CD1c-positive myeloid dendritic cell (primary cell): ENCODE measurements at regions not wholly inside any gene's neighbourhood (a gene's known extent, or its start where the extent isn't known, plus 50 kb on each side); places are given as distances from the start of the nearest gene placed in this dataset.
"Not testable (repeated sequence)": the region's sequence is repeated elsewhere in the genome, so short reads cannot be mapped to it uniquely, and the experiment has no call there.

Source experiments
- DNase-seq: peaks from one replicate; pipeline ENCODE4 v3.0.0-alpha.2; 2016; ENCODE audit errors: extremely low spot score

GRCh38 chr2:55811048-55811447, 112.5 kb downstream of the EFEMP1 start:
- DNase-seq, result no peak

GRCh38 chr2:55810622-55811020, 113.0 kb downstream of the EFEMP1 start:
- DNase-seq, result no peak

- no peak for DNase-seq
These were observed 113.5 kb downstream of the EFEMP1 start for GRCh38 chr2:55809875-55810621.

- no peak for DNase-seq
These were observed 114.3 kb upstream of the PNPT1 start for GRCh38 chr2:55807900-55808299.

GRCh38 chr2:55805686-55806085, 112.0 kb upstream of the PNPT1 start:
- no peak for DNase-seq

- no peak for DNase-seq
These were observed 110.9 kb upstream of the PNPT1 start for GRCh38 chr2:55804535-55804934.

GRCh38 chr2:55802067-55802466, 108.4 kb upstream of the PNPT1 start:
- DNase-seq, result no peak

- no peak for DNase-seq
These were observed 107.8 kb upstream of the PNPT1 start for GRCh38 chr2:55801436-55801835.

- DNase-seq, result not testable (repeated sequence)
These were observed 106.0 kb upstream of the PNPT1 start for GRCh38 chr2:55799624-55800023.

GRCh38 chr2:55796121-55796520, 102.5 kb upstream of the PNPT1 start:
- no peak for DNase-seq

GRCh38 chr2:55793602-55794001, 100.0 kb upstream of the PNPT1 start:
- DNase-seq, result not testable (repeated sequence)

GRCh38 chr2:55786280-55786679, 92.6 kb upstream of the PNPT1 start:
- no peak for DNase-seq

GRCh38 chr2:55783751-55784150, 90.1 kb upstream of the PNPT1 start:
- DNase-seq, result not testable (repeated sequence)

- no peak for DNase-seq
These were observed 89.0 kb upstream of the PNPT1 start for GRCh38 chr2:55782528-55783173.

- no peak for DNase-seq
These were observed 87.9 kb upstream of the PNPT1 start for GRCh38 chr2:55781542-55781941.

GRCh38 chr2:55780697-55781096, 87.1 kb upstream of the PNPT1 start:
- DNase-seq, result no peak

GRCh38 chr2:55779459-55780421, 86.1 kb upstream of the PNPT1 start:
- no peak for DNase-seq

GRCh38 chr2:55776966-55777365, 83.3 kb upstream of the PNPT1 start:
- DNase-seq, result no peak

GRCh38 chr2:55776479-55776878, 82.8 kb upstream of the PNPT1 start:
- DNase-seq, result no peak

GRCh38 chr2:55775828-55776227, 82.2 kb upstream of the PNPT1 start:
- DNase-seq, result no peak

- DNase-seq, result not testable (repeated sequence)
These were observed 80.0 kb upstream of the PNPT1 start for GRCh38 chr2:55773651-55774050.
